CD14-positive monocyte (primary cell): ENCODE measurements at regions not wholly inside any gene's neighbourhood (a gene's known extent, or its start where the extent isn't known, plus 50 kb on each side); places are given as distances from the start of the nearest gene placed in this dataset.

ENCODE experiments used
- DNase-seq, 3 donors: peaks; one replicate each; pipeline ENCODE4 v3.0.0-alpha.2; 2011 to 2022
- H2AFZ ChIP-seq: 2 replicates; pipeline ENCODE4 v1.6.0; 2012; ENCODE audit warnings: mild to moderate bottlenecking, low read depth, low read length, inconsistent platforms; ENCODE audit not compliant: insufficient read depth, poor library complexity, severe bottlenecking
- H3K27ac ChIP-seq, 2 donors: 1 replicate in 1 of 2; 2 replicates in 1 of 2; pipeline ENCODE4 v1.5.1; 2012 to 2013; ENCODE audit warnings: low read length in 2 of 2, control low read depth in 1 of 2, inconsistent platforms in 1 of 2, low read depth in 1 of 2, mild to moderate bottlenecking in 1 of 2
- H3K27me3 ChIP-seq, 2 donors: one replicate each; pipeline versions ENCODE4 v1.6.0 to v1.6.1; 2011 to 2013; ENCODE audit warnings: low read length in 2 of 2; ENCODE audit not compliant: control insufficient read depth in 2 of 2, insufficient read depth in 2 of 2
- H3K36me3 ChIP-seq, 2 donors: replicated peaks in 1 of 2; 1 replicate in 1 of 2; 2 replicates in 1 of 2; pipeline versions ENCODE4 v1.5.1 to v1.6.1; 2012 to 2013; ENCODE audit warnings: low read length in 2 of 2, control low read depth in 1 of 2, inconsistent platforms in 1 of 2, mild to moderate bottlenecking in 1 of 2; ENCODE audit not compliant: insufficient read depth in 2 of 2, control insufficient read depth in 1 of 2
- H3K4me1 ChIP-seq, 2 donors: 1 replicate in 1 of 2; 2 replicates in 1 of 2; pipeline versions ENCODE4 v1.5.1 to v1.6.1; 2012 to 2013; ENCODE audit warnings: low read length in 2 of 2, control low read depth in 1 of 2, inconsistent platforms in 1 of 2, mild to moderate bottlenecking in 1 of 2, moderate library complexity in 1 of 2; ENCODE audit not compliant: insufficient read depth in 2 of 2, control insufficient read depth in 1 of 2
- H3K4me2 ChIP-seq: replicated peaks from 2 replicates; pipeline ENCODE3; 2012; ENCODE audit warnings: low read length, moderate library complexity, mild to moderate bottlenecking; ENCODE audit not compliant: poor library complexity, severe bottlenecking; ENCODE audit errors: extremely low read depth
- H3K4me3 ChIP-seq, 3 experiments: fragments of 200-600 bp in 1 of 3; sonication (generic) in 1 of 3; replicated peaks in 1 of 3; 1 replicate in 2 of 3; 2 replicates in 1 of 3; pipeline ENCODE4 v1.5.1; 2011 to 2013; ENCODE audit warnings: low read length in 3 of 3, mild to moderate bottlenecking in 3 of 3, control low read depth in 2 of 3, low read depth in 2 of 3, inconsistent platforms in 1 of 3, moderate library complexity in 1 of 3
- H3K79me2 ChIP-seq: 2 replicates; pipeline ENCODE4 v1.6.0; 2012; ENCODE audit warnings: mild to moderate bottlenecking, control low read depth, inconsistent platforms, low read length, moderate library complexity; ENCODE audit not compliant: insufficient read depth
- H3K9ac ChIP-seq: 2 replicates; pipeline ENCODE4 v1.6.0; 2017; ENCODE audit warnings: low read length, mild to moderate bottlenecking; ENCODE audit not compliant: insufficient read depth, poor library complexity, severe bottlenecking
- H3K9me3 ChIP-seq, 2 donors: replicated peaks in 1 of 2; 1 replicate in 1 of 2; 2 replicates in 1 of 2; pipeline versions ENCODE4 v1.5.1 to v1.6.1; 2012 to 2013; ENCODE audit warnings: low read length in 2 of 2, control low read depth in 1 of 2; ENCODE audit not compliant: control insufficient read depth in 1 of 2, insufficient read depth in 1 of 2
- H4K20me1 ChIP-seq: 2 replicates; pipeline ENCODE4 v1.6.0; 2012; ENCODE audit warnings: mild to moderate bottlenecking, low read length, control low read depth, moderate library complexity; ENCODE audit not compliant: insufficient read depth
- H3K27ac Mint-ChIP-seq, 7 donors: one replicate each; pipeline ENCODE4 v1.8.0; 2020; ENCODE audit warnings: mild to moderate bottlenecking in 7 of 7, mixed read lengths in 7 of 7, moderate library complexity in 6 of 7, inconsistent platforms in 2 of 7
- H3K27me3 Mint-ChIP-seq, 3 donors: one replicate each; pipeline ENCODE4 v1.8.0; 2021 to 2022; ENCODE audit warnings: low read depth in 3 of 3, mild to moderate bottlenecking in 3 of 3, mixed read lengths in 3 of 3, moderate library complexity in 3 of 3, inconsistent platforms in 1 of 3
- H3K36me3 Mint-ChIP-seq, 2 donors: one replicate each; pipeline ENCODE4 v1.8.0; 2020; ENCODE audit warnings: mixed read lengths in 2 of 2, inconsistent platforms in 1 of 2, mild to moderate bottlenecking in 1 of 2
- H3K4me1 Mint-ChIP-seq: one replicate; pipeline ENCODE4 v1.8.0; 2020; ENCODE audit warnings: mild to moderate bottlenecking, mixed read lengths
- H3K4me3 Mint-ChIP-seq, 2 donors: one replicate each; pipeline ENCODE4 v1.8.0; 2020; ENCODE audit warnings: mild to moderate bottlenecking in 2 of 2, mixed read lengths in 2 of 2, moderate library complexity in 1 of 2
- H3K9me3 Mint-ChIP-seq, 7 donors: one replicate each; pipeline ENCODE4 v1.8.0; 2020 to 2022; ENCODE audit warnings: mixed read lengths in 7 of 7, mild to moderate bottlenecking in 6 of 7, moderate library complexity in 6 of 7, inconsistent platforms in 2 of 7
- WGBS: methylation state at CpG from one replicate; pipeline ENCODE4 v1.1.5; 2013; ENCODE audit warnings: missing lambda C conversion rate; ENCODE audit not compliant: insufficient coverage; 5-methylcytosine and 5-hydroxymethylcytosine counted together
- intact Hi-C, 2 donors: fragments of 100-400 bp; cut with micrococcal nuclease; formaldehyde crosslinking; loops; one replicate each; pipeline versions ENCODE4 v1.15.0 to v1.15.1; 2023
- TF ChIP-seq, protein P1 (sequence below): fragments of 200-600 bp; IDR thresholded peaks from one replicate; pipeline ENCODE4 v1.8.0; 2022; ENCODE audit warnings: antibody characterized with exemption, mild to moderate bottlenecking

DNA sequence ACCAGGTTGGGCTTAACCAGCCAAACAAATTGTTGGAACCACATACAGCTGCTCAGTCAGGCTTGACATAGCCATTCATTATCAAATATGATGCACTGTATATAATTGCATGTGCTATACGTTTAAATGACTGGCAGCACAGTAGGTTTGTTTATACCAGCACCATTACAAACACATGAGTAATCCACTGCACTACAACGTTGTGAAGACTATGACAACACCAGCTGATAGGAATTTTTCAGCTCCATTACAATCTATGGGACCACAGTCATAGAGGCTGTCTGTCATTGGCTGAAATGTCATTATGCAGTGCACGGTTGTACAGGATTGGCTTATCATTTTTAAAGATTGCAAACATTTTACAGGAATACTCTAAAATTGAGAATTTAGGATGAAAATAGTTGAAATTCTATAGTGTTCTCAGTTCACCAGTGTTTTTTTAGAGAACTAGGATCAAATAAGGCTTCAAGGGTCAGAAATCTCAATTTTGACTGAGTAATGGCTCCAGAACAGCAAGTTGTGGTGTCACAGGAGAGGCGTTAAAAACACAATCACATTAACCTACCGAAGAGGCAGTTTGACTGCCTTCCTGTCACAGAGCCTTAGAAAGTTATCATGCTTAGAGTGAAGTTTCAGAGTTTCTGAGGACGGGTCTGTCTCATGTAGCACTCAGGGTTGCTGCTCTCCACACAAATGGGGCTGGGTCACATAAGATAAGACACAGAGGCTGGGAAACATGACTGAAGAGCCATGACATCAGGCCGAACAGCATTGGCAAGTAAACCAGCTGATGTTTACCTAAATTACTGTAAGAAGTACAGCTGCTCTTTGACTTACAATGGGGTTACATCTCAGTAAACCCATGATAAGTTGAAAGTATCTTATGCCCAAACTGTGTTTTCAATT, 60.7 kb upstream of the SMLR1 start:
- TF ChIP-seq, protein P1, sequence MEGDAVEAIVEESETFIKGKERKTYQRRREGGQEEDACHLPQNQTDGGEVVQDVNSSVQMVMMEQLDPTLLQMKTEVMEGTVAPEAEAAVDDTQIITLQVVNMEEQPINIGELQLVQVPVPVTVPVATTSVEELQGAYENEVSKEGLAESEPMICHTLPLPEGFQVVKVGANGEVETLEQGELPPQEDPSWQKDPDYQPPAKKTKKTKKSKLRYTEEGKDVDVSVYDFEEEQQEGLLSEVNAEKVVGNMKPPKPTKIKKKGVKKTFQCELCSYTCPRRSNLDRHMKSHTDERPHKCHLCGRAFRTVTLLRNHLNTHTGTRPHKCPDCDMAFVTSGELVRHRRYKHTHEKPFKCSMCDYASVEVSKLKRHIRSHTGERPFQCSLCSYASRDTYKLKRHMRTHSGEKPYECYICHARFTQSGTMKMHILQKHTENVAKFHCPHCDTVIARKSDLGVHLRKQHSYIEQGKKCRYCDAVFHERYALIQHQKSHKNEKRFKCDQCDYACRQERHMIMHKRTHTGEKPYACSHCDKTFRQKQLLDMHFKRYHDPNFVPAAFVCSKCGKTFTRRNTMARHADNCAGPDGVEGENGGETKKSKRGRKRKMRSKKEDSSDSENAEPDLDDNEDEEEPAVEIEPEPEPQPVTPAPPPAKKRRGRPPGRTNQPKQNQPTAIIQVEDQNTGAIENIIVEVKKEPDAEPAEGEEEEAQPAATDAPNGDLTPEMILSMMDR, result no peak
- DNase-seq, result no peak
- H3K27ac Mint-ChIP-seq, result no peak overlapping the region
- H3K4me3 ChIP-seq, result no peak overlapping the region
- H3K36me3 Mint-ChIP-seq, result no peaks in the 10 kb centered on the region
- H3K9ac ChIP-seq, result no peak overlapping the region
- H3K27me3 Mint-ChIP-seq, result peaks cover 0 to 5% (median 3%) of the 10 kb centered on the region in 3 donors
- intact Hi-C loops, result no loop called here
- no peaks in the 10 kb centered on the region for H3K79me2 ChIP-seq
- no peaks in the 10 kb centered on the region for H3K9me3 ChIP-seq
- WGBS, result 92% methylated on average over 1 of the region's 7 CpGs
- H3K4me1 ChIP-seq, result no peaks in the 10 kb centered on the region
- peaks cover 0 to 9% (median 4%) of the 10 kb centered on the region in 7 donors for H3K9me3 Mint-ChIP-seq
- no peaks in the 10 kb centered on the region for H3K36me3 ChIP-seq
- no peaks in the 10 kb centered on the region for H3K4me1 Mint-ChIP-seq
- H4K20me1 ChIP-seq, result no peaks in the 10 kb centered on the region
- H3K4me3 Mint-ChIP-seq, result no peak overlapping the region
- H2AFZ ChIP-seq, result no peak overlapping the region
- no peak overlapping the region for H3K4me2 ChIP-seq
- no peak overlapping the region for H3K27ac ChIP-seq
- H3K27me3 ChIP-seq, result no peaks in the 10 kb centered on the region

- intact Hi-C loops, result no loop called here
- H3K27me3 Mint-ChIP-seq, result peaks cover 0 to 5% (median 2%) of the 10 kb centered on the region in 3 donors
- H3K4me1 Mint-ChIP-seq, result no peaks in the 10 kb centered on the region
- TF ChIP-seq, protein P1, result no peak
- no peaks in the 10 kb centered on the region for H3K36me3 Mint-ChIP-seq
- no peaks in the 10 kb centered on the region for H4K20me1 ChIP-seq
- no peaks in the 10 kb centered on the region for H3K36me3 ChIP-seq
- no peaks in the 10 kb centered on the region for H3K27me3 ChIP-seq
- H3K27ac Mint-ChIP-seq, result no peak overlapping the region
- H3K4me3 ChIP-seq, result no peak overlapping the region
- H3K27ac ChIP-seq, result no peak overlapping the region
- 67% methylated on average over 1 of the region's 1 CpG for WGBS
- no peaks in the 10 kb centered on the region for H3K79me2 ChIP-seq
- DNase-seq, result no peak
- no peaks in the 10 kb centered on the region for H3K9me3 ChIP-seq
- H3K4me3 Mint-ChIP-seq, result no peak overlapping the region
- H3K4me1 ChIP-seq, result no peaks in the 10 kb centered on the region
- H3K9me3 Mint-ChIP-seq, result peaks cover 0 to 9% (median 4%) of the 10 kb centered on the region in 7 donors
- no peak overlapping the region for H2AFZ ChIP-seq
- no peak overlapping the region for H3K9ac ChIP-seq
- no peak overlapping the region for H3K4me2 ChIP-seq
Measured at GRCh38 chr6:130769861-130770260, 57.3 kb upstream of the SMLR1 start.
